ENCODE measurements at regions not wholly inside any gene's neighbourhood (a gene's known extent, or its start where the extent isn't known, plus 50 kb on each side); places are given as distances from the start of the nearest gene placed in this dataset.

GRCh38 chr20:63104312-63105181, 97.8 kb upstream of the BHLHE23 start:
- FAIRE-seq = no peak
- TF ChIP-seq POLR2A (IDR thresholded peaks at IDR 0.05; ENCODE audit: low read depth, low read length) = no peak
- DNase-seq (ENCODE audit: insufficient read length, low spot score) = no peak

- FAIRE-seq (no peak), DNase-seq (ENCODE audit: insufficient read length, low spot score) (no peak)
- TF ChIP-seq POLR2A (IDR thresholded peaks at IDR 0.05; ENCODE audit: low read depth, low read length) = no peak
Observed at GRCh38 chr20:63103402-63104311, 96.9 kb upstream of the BHLHE23 start.

- no peak for FAIRE-seq
- DNase-seq (ENCODE audit: insufficient read length, low spot score) = no peak
- TF ChIP-seq POLR2A (IDR thresholded peaks at IDR 0.05; ENCODE audit: low read depth, low read length) = no peak
Observed at GRCh38 chr20:63102721-63103375, 96.1 kb upstream of the BHLHE23 start.

GRCh38 chr20:63101781-63102720, 95.3 kb upstream of the BHLHE23 start:
- DNase-seq (ENCODE audit: insufficient read length, low spot score) (peak; percentile 42), FAIRE-seq (no peak)
- peak; percentile 21; the same call in 1 of the 2 replicates for TF ChIP-seq POLR2A (IDR thresholded peaks at IDR 0.05; ENCODE audit: low read depth, low read length)

GRCh38 chr20:63100926-63101699, 94.3 kb upstream of the BHLHE23 start:
- no peak for DNase-seq (ENCODE audit: insufficient read length, low spot score)
- FAIRE-seq = no peak
- TF ChIP-seq POLR2A (IDR thresholded peaks at IDR 0.05; ENCODE audit: low read depth, low read length) = no peak

GRCh38 chr20:63100174-63100925, 93.6 kb upstream of the BHLHE23 start:
- FAIRE-seq (no peak), DNase-seq (ENCODE audit: insufficient read length, low spot score) (no peak)
- no peak for TF ChIP-seq POLR2A (IDR thresholded peaks at IDR 0.05; ENCODE audit: low read depth, low read length)

- no peak for TF ChIP-seq POLR2A (IDR thresholded peaks at IDR 0.05; ENCODE audit: low read depth, low read length)
- DNase-seq (ENCODE audit: insufficient read length, low spot score) = no peak
- FAIRE-seq = no peak
Observed at GRCh38 chr20:63099456-63100173, 92.9 kb upstream of the BHLHE23 start.

- no peak for FAIRE-seq
Observed at GRCh38 chr20:63098195-63098810, 91.5 kb upstream of the BHLHE23 start.

GRCh38 chr20:63097336-63097831, 90.6 kb upstream of the BHLHE23 start:
- DNase-seq (ENCODE audit: insufficient read length, low spot score) (no peak), FAIRE-seq (no peak)
- no peak for TF ChIP-seq POLR2A (IDR thresholded peaks at IDR 0.05; ENCODE audit: low read depth, low read length)

More at GRCh38 chr20:63098195-63098810, 91.5 kb upstream of the BHLHE23 start:
- no peak for TF ChIP-seq POLR2A (IDR thresholded peaks at IDR 0.05; ENCODE audit: low read depth, low read length)
- no peak for DNase-seq (ENCODE audit: insufficient read length, low spot score)

GRCh38 chr20:63096681-63097335, 90.0 kb upstream of the BHLHE23 start:
- TF ChIP-seq POLR2A (IDR thresholded peaks at IDR 0.05; ENCODE audit: low read depth, low read length) = no peak
- FAIRE-seq = no peak
- DNase-seq (ENCODE audit: insufficient read length, low spot score) = no peak

Data from H54 (cell line).